Loucy (cell line): ENCODE measurements at regions not wholly inside any gene's neighbourhood (a gene's known extent, or its start where the extent isn't known, plus 50 kb on each side); places are given as distances from the start of the nearest gene placed in this dataset.
"Not testable (repeated sequence)": the region's sequence is repeated elsewhere in the genome, so short reads cannot be mapped to it uniquely, and the experiment has no call there.

ENCODE experiments used
- H2AFZ ChIP-seq: fragments of 200-600 bp; sonication (generic); 2 replicates; pipeline ENCODE4 v1.6.0; 2016; ENCODE audit warnings: antibody characterized with exemption, mild to moderate bottlenecking, low read length, moderate library complexity
- H3F3A ChIP-seq: fragments of 200-600 bp; 2 replicates; pipeline ENCODE4 v1.6.0; 2016; ENCODE audit warnings: antibody characterized with exemption, low read depth, mild to moderate bottlenecking
- H3K27me3 ChIP-seq: fragments of 200-600 bp; sonication (generic); 2 replicates; pipeline ENCODE4 v1.6.1; 2014; ENCODE audit warnings: low read length, mild to moderate bottlenecking; ENCODE audit not compliant: insufficient read depth, poor library complexity, severe bottlenecking
- H3K36me3 ChIP-seq: fragments of 200-600 bp; sonication (generic); 2 replicates; pipeline ENCODE4 v1.6.1; 2016; ENCODE audit warnings: low read length; ENCODE audit not compliant: insufficient read depth
- H3K4me1 ChIP-seq: fragments of 200-600 bp; sonication (generic); 2 replicates; pipeline ENCODE4 v1.5.1; 2014; ENCODE audit warnings: low read length, mild to moderate bottlenecking; ENCODE audit not compliant: insufficient read depth, poor library complexity, severe bottlenecking
- H3K4me2 ChIP-seq: fragments of 200-600 bp; sonication (generic); 2 replicates; pipeline ENCODE4 v1.6.0; 2014; ENCODE audit warnings: antibody characterized with exemption, low read length, low read depth, mild to moderate bottlenecking; ENCODE audit not compliant: poor library complexity, severe bottlenecking
- H3K4me3 ChIP-seq: fragments of 200-600 bp; sonication (generic); 2 replicates; pipeline ENCODE4 v1.5.1; 2014; ENCODE audit warnings: low read length, mild to moderate bottlenecking, mixed read lengths; ENCODE audit not compliant: poor library complexity, severe bottlenecking
- H3K79me2 ChIP-seq: fragments of 200-600 bp; sonication (generic); 2 replicates; pipeline ENCODE4 v1.6.1; 2014; ENCODE audit warnings: low read length; ENCODE audit not compliant: insufficient read depth
- H3K9ac ChIP-seq: fragments of 200-600 bp; sonication (generic); 2 replicates; pipeline ENCODE4 v1.6.0; 2014; ENCODE audit warnings: mild to moderate bottlenecking, low read depth, low read length, moderate library complexity; ENCODE audit not compliant: poor library complexity, severe bottlenecking
- H3K9me2 ChIP-seq: fragments of 200-600 bp; sonication (generic); replicated peaks from 2 replicates; pipeline ENCODE4 v1.6.1; 2016; ENCODE audit warnings: low read depth, low read length, mixed read lengths
- H3K9me3 ChIP-seq: fragments of 200-600 bp; sonication (generic); 2 replicates; pipeline ENCODE4 v1.6.1; 2014; ENCODE audit warnings: mild to moderate bottlenecking, antibody characterized with exemption, low read length, low read depth; ENCODE audit not compliant: insufficient read depth
- H4K20me1 ChIP-seq: fragments of 200-600 bp; sonication (generic); 2 replicates; pipeline ENCODE4 v1.6.0; 2014; ENCODE audit warnings: antibody characterized with exemption, low read length, mild to moderate bottlenecking; ENCODE audit not compliant: insufficient read depth, poor library complexity, severe bottlenecking
- CTCF ChIP-seq: fragments of 200-600 bp; sonication (generic); conservative IDR thresholded peaks from 2 replicates; pipeline ENCODE4 v1.5.1; 2014; ENCODE audit warnings: mild to moderate bottlenecking, antibody characterized with exemption, low read length
- EZH2phosphoT487 ChIP-seq: fragments of 200-600 bp; IDR thresholded peaks from 2 replicates; pipeline ENCODE4 v1.6.1; 2018; ENCODE audit warnings: antibody characterized with exemption, mild to moderate bottlenecking, moderate library complexity, borderline replicate concordance

- Histone ChIP-seq H3K9me3 (no peaks in the 10 kb centered on the region), H3K4me2 (no peak overlapping the region), H3F3A (no peaks in the 10 kb centered on the region), H3K27me3 (no peaks in the 10 kb centered on the region), H3K9me2 (no peaks in the 10 kb centered on the region), H3K36me3 (no peaks in the 10 kb centered on the region), H3K9ac (no peak overlapping the region), H3K4me3 (no peak overlapping the region), H2AFZ (no peak overlapping the region), H3K79me2 (no peaks in the 10 kb centered on the region), H3K4me1 (peaks cover 3% of the 10 kb centered on the region), H4K20me1 (no peaks in the 10 kb centered on the region)
- TF ChIP-seq EZH2phosphoT487, result no peak
- no peak for TF ChIP-seq CTCF
These were observed 446.0 kb upstream of the PITX2 start for GRCh38 chr4:111068883-111069282.

DNA sequence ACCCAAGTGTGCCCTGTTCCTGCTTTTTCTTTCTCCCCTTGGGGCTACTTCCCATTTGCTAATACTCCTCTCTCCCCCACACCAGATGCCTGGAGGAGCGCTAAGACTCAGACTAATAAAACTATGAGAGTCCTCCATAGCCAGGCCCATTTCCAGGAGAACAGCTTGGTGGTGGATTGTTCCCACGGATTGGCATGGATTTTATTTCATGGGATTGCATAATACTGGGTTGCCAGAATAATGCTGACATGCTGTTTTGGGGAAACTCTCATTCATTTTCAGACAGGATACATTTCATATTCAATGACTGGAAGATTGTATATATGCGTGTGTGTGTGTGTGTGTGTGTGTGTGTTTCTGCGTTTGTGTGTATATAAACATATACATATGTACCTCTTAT lies 447.5 kb upstream of the PITX2 start:
- Histone ChIP-seq H3F3A (no peaks in the 10 kb centered on the region), H3K36me3 (no peaks in the 10 kb centered on the region), H3K9me2 (no peaks in the 10 kb centered on the region), H3K79me2 (no peaks in the 10 kb centered on the region), H3K9me3 (no peaks in the 10 kb centered on the region), H3K4me2 (no peak overlapping the region), H3K4me3 (no peak overlapping the region), H2AFZ (no peak overlapping the region), H3K27me3 (no peaks in the 10 kb centered on the region), H3K9ac (no peak overlapping the region), H3K4me1 (no peaks in the 10 kb centered on the region), H4K20me1 (no peaks in the 10 kb centered on the region)
- TF ChIP-seq CTCF, result no peak
- TF ChIP-seq EZH2phosphoT487, result no peak

DNA sequence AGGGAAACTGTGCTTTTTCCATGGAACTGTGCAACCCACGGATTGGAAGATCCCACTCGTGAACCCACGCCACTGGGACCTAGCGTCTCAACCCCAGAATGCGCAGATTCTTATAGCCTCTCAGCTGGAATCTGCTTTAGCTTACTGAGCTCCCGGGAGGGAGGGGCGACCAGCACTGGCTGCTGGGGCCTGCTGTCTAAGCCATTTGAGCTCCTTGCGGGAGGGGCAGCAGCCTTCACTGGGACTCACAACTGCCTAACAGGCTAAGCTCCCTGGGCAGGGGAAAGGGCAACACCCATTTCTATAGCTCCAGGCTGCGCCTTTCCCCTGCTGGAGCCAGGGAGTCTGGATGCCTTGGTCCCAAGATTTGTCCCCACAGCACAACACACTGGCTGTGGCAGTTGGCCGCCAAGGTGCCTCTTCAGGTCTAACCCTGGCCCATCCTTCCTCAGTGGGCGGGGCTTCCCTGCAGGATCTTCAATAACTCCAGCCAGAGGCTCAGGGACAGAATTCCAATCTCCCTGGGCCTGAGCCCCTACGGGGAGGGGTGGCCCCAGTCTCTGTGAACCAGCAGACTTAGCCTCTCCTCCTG lies 451.7 kb upstream of the PITX2 start:
- H2AFZ ChIP-seq, result no peak overlapping the region
- H3K27me3 ChIP-seq, result no peaks in the 10 kb centered on the region
- no peaks in the 10 kb centered on the region for H3K79me2 ChIP-seq
- no peak overlapping the region for H3K4me3 ChIP-seq
- H3K9ac ChIP-seq, result no peak overlapping the region
- no peaks in the 10 kb centered on the region for H3F3A ChIP-seq
- no peaks in the 10 kb centered on the region for H3K9me2 ChIP-seq
- H3K4me2 ChIP-seq, result no peak overlapping the region
- H4K20me1 ChIP-seq, result no peaks in the 10 kb centered on the region
- TF ChIP-seq CTCF (no peak), EZH2phosphoT487 (no peak)
- H3K36me3 ChIP-seq, result no peaks in the 10 kb centered on the region
- H3K4me1 ChIP-seq, result no peaks in the 10 kb centered on the region
- no peaks in the 10 kb centered on the region for H3K9me3 ChIP-seq

DNA sequence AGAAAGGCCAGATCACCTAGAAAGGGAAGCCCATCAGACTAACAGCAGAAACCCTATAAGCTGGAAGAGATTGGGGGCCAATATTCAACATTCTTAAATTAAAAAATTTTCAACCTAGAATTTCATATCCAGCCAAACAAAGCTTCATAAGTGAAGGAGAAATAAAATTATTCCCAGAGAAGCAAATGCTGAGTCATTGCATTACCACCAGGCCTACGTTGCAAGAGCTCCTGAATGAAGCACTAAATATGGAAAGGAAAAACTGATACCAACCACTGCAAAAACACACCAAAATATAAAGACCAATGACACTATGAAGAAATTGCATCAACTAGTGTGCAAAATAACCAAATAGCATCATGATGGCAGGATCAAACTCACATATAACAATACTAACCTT lies 453.4 kb upstream of the PITX2 start:
- not testable (repeated sequence) for H3K4me1 ChIP-seq, H4K20me1 ChIP-seq, H3K9ac ChIP-seq, H3K79me2 ChIP-seq, H2AFZ ChIP-seq, H3K4me3 ChIP-seq, H3K9me2 ChIP-seq, H3K9me3 ChIP-seq, H3F3A ChIP-seq, H3K27me3 ChIP-seq, H3K4me2 ChIP-seq, H3K36me3 ChIP-seq
